ENCODE measurements at regions not wholly inside any gene's neighbourhood (a gene's known extent, or its start where the extent isn't known, plus 50 kb on each side); places are given as distances from the start of the nearest gene placed in this dataset.

DNA sequence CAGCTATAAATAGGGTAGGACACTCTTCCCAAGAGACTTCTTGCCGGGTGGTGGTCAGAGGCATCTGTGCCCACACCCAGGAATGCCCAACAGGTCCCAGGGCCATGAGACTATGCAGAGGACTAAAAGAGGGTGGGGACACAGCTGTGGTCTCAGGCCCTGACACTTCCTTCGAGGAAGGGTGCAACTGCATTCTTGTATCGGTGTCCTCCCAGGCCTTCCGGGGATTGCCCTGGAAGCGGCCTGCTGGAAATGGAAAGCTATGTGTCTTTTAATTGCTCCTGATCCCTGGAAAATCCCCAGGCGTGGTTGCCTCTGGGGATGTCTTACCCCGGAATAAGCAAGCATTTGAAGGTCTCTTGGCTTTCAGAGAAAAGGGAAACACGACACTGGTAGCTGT is 176.7 kb downstream of the SOX11 start:
- Histone ChIP-seq H3K27ac (no peak overlapping the region), H3K9me3 (peaks cover 0 to 9% (median 2%) of the 10 kb centered on the region in 4 donors), H3K4me3 (no peak overlapping the region), H3K36me3 (no peaks in the 10 kb centered on the region), H3K27me3 (no peaks in the 10 kb centered on the region), H3K4me1 (no peaks in the 10 kb centered on the region)
- intact Hi-C loops (cut with DNase I; ENCODE audit: low total_unique reads) = no loop called here
- TF ChIP-seq POLR2A (IDR thresholded peaks at IDR 0.05) (no peak), EP300 (IDR thresholded peaks at IDR 0.05) (no peak), POLR2AphosphoS5 (IDR thresholded peaks at IDR 0.05) (no peak)
- TF ChIP-seq, protein P1, sequence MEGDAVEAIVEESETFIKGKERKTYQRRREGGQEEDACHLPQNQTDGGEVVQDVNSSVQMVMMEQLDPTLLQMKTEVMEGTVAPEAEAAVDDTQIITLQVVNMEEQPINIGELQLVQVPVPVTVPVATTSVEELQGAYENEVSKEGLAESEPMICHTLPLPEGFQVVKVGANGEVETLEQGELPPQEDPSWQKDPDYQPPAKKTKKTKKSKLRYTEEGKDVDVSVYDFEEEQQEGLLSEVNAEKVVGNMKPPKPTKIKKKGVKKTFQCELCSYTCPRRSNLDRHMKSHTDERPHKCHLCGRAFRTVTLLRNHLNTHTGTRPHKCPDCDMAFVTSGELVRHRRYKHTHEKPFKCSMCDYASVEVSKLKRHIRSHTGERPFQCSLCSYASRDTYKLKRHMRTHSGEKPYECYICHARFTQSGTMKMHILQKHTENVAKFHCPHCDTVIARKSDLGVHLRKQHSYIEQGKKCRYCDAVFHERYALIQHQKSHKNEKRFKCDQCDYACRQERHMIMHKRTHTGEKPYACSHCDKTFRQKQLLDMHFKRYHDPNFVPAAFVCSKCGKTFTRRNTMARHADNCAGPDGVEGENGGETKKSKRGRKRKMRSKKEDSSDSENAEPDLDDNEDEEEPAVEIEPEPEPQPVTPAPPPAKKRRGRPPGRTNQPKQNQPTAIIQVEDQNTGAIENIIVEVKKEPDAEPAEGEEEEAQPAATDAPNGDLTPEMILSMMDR (IDR thresholded peaks at IDR 0.05) = no peak
- DNase-seq = no peak
- 79 to 92% (median 85%) methylated on average over 8 of the region's 8 CpGs for WGBS, 5 donors

DNA sequence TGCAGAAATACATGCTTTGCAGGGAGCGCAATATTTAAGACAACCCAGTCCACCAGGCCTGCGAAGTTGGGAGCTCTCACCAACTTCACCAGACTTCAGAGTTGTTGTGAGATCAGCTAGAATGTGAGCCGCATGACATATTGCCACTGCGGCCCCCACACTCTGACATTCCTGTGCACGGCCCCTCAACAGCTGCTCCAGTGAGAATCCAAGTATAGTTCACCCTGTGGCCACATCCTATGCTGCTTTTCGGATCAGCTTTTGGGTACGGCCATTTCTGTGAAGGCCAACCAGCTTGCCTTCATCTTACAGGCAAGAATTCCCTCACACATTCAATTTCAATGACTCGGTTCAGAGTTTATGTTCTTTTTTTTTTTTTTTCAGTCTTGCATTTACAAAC is 177.8 kb downstream of the SOX11 start:
- no peaks in the 10 kb centered on the region for H3K4me1 ChIP-seq
- H3K27me3 ChIP-seq = no peaks in the 10 kb centered on the region
- WGBS, 5 donors = 85 to 94% (median 94%) methylated on average over 8 of the region's 8 CpGs
- intact Hi-C loops (cut with DNase I; ENCODE audit: low total_unique reads) = no loop called here
- peaks cover 0 to 13% (median 2%) of the 10 kb centered on the region in 4 donors for H3K9me3 ChIP-seq
- TF ChIP-seq POLR2A (IDR thresholded peaks at IDR 0.05) (no peak), POLR2AphosphoS5 (IDR thresholded peaks at IDR 0.05) (no peak), EP300 (IDR thresholded peaks at IDR 0.05) (no peak)
- TF ChIP-seq, protein P1 (IDR thresholded peaks at IDR 0.05) = no peak
- no peak overlapping the region for H3K4me3 ChIP-seq
- no peaks in the 10 kb centered on the region for H3K36me3 ChIP-seq
- no peak for DNase-seq
- H3K27ac ChIP-seq = no peak overlapping the region

DNA sequence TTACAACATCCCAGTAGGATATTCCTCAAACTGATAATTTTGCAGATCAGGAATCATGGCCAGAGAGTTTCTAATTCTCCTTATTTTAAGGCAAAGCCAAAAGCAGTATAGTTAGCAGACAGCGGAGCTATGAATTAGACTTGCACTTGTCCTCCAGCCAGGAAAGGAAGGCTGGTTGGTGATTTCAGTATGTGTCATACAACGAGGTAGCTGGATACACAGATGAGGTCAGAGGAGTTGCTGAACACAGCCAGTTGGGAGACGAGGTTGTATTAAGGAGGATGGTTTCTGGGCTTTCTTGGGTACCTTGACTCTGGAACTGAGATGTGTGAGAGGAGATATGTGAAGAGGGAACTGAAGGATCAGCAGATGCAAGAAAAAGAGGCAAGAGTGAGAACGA is 185.2 kb downstream of the SOX11 start:
- H3K9me3 ChIP-seq = peaks cover 0 to 13% (median 5%) of the 10 kb centered on the region in 4 donors
- TF ChIP-seq POLR2A (IDR thresholded peaks at IDR 0.05) (no peak), EP300 (IDR thresholded peaks at IDR 0.05) (no peak), POLR2AphosphoS5 (IDR thresholded peaks at IDR 0.05) (no peak)
- TF ChIP-seq, protein P1 (IDR thresholded peaks at IDR 0.05) = no peak
- H3K4me3 ChIP-seq = no peak overlapping the region
- 56 to 78% (median 72%) methylated on average over 4 of the region's 4 CpGs for WGBS, 5 donors
- no peaks in the 10 kb centered on the region for H3K27me3 ChIP-seq
- no peaks in the 10 kb centered on the region for H3K36me3 ChIP-seq
- no peak overlapping the region for H3K27ac ChIP-seq
- no peaks in the 10 kb centered on the region for H3K4me1 ChIP-seq
- DNase-seq = no peak
- intact Hi-C loops (cut with DNase I; ENCODE audit: low total_unique reads) = no loop called here

DNA sequence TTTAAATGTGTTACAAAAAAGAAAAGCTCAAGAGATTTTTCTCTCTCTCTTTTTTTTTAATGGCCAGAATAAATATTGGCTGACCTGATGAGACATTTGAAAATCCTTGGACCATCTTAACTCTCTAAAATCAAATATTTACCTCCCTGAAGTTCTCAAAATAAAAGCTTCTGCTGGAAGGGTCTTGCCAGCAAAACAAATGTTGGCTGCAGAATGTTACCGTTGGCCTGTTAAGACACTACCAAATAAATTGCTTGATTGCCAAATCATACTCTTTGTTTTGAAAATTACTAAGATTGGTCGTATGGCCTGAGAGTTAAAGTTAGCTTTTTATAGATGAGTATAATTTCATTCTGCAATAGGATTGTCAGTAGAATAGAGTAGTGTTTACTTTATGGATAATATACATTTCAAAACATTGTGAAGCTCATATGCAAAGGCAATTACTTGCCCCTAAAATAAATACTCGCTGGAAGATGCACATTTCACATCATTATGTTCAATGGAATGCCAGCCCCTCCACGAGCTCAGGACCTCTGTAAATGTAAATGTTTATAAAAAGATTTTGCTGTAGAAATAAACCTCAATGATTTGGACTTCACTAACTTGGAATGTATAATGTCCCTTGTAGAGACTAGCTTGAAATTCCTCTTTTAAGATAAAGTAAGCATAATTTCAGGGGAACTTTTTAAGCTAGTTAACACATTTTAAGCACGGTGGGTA is 193.4 kb downstream of the SOX11 start:
- no peaks in the 10 kb centered on the region for H3K27me3 ChIP-seq
- intact Hi-C loops (cut with DNase I; ENCODE audit: low total_unique reads) = no loop called here
- peaks cover 0 to 10% (median 2%) of the 10 kb centered on the region in 4 donors for H3K9me3 ChIP-seq
- H3K36me3 ChIP-seq = no peaks in the 10 kb centered on the region
- peak in 1 of 2 donors; percentile 15 for DNase-seq
- H3K4me1 ChIP-seq = no peaks in the 10 kb centered on the region
- H3K27ac ChIP-seq = no peak overlapping the region
- TF ChIP-seq POLR2AphosphoS5 (IDR thresholded peaks at IDR 0.05) (no peak), POLR2A (IDR thresholded peaks at IDR 0.05) (no peak), EP300 (IDR thresholded peaks at IDR 0.05) (no peak)
- TF ChIP-seq, protein P1 (IDR thresholded peaks at IDR 0.05) = no peak
- 30 to 46% (median 39%) methylated on average over 5 of the region's 5 CpGs for WGBS, 5 donors
- no peak overlapping the region for H3K4me3 ChIP-seq
